Psoas muscle (tissue), 7 donors: ENCODE measurements at regions not wholly inside any gene's neighbourhood (a gene's known extent, or its start where the extent isn't known, plus 50 kb on each side); places are given as distances from the start of the nearest gene placed in this dataset.

ENCODE experiments used
- ATAC-seq, 4 donors: fragments of 200-7000 bp; cut with Tn5 transposase; one replicate each; pipeline ENCODE4 v1.9.1; 2020; ENCODE audit warnings: moderate library complexity in 3 of 4, mild to moderate bottlenecking in 2 of 4
- DNase-seq, 2 donors: peaks; one replicate each; pipeline ENCODE4 v3.0.0-alpha.2; 2020
- H3K27ac ChIP-seq: fragments of 200-600 bp; one replicate; pipeline ENCODE4 v1.8.0; 2022
- H3K27me3 ChIP-seq, 3 donors: fragments of 200-600 bp in 1 of 3; one replicate each; pipeline versions ENCODE4 v1.6.1 to v1.8.0; 2013 to 2022; ENCODE audit warnings: low read length in 2 of 3, mild to moderate bottlenecking in 2 of 3, moderate library complexity in 1 of 3; ENCODE audit not compliant: insufficient read depth in 3 of 3
- H3K36me3 ChIP-seq, 2 donors: fragments of 200-600 bp in 1 of 2; one replicate each; pipeline versions ENCODE4 v1.6.1 to v1.8.0; 2013 to 2022; ENCODE audit warnings: low read depth in 1 of 2, mild to moderate bottlenecking in 1 of 2, moderate library complexity in 1 of 2; ENCODE audit not compliant: insufficient read depth in 1 of 2
- H3K4me1 ChIP-seq: fragments of 200-600 bp; one replicate; pipeline ENCODE4 v1.8.0; 2022
- H3K4me3 ChIP-seq: fragments of 200-600 bp; one replicate; pipeline ENCODE4 v1.8.0; 2022; ENCODE audit warnings: mild to moderate bottlenecking
- H3K9me3 ChIP-seq: fragments of 200-600 bp; one replicate; pipeline ENCODE4 v1.8.0; 2022
- WGBS, 3 donors: extraction: QIAGEN DNeasy Blood & Tissue Kit; methylation state at CpG; one replicate each; pipeline versions ENCODE4 v1.1.6 to v1.1.7; 2013; 5-methylcytosine and 5-hydroxymethylcytosine counted together
- intact Hi-C, 2 donors: fragments of 100-400 bp; cut with DNase I; formaldehyde crosslinking; loops; one replicate each; pipeline versions ENCODE4 v1.11.0 to v1.14.2; 2022
- TF ChIP-seq, protein P1 (sequence below): fragments of 200-600 bp; IDR thresholded peaks from one replicate; pipeline ENCODE4 v1.8.0; 2022; ENCODE audit warnings: antibody characterized with exemption
- donor health status: healthy with polysubstance abuse.
- donor health status: DM: no; HTN: no; CAD: no; lungs with moderate emphysema.
- donor health status: Bipolar disorder and iron deficiency.
- donor health status: healthy.
- donor health status: DM: yes; HTN: yes; CAD: no.
- donor health status: DM: no; HTN: no; CAD: no.
- donor health status: DM: yes; HTN: yes; CAD: no.

DNA sequence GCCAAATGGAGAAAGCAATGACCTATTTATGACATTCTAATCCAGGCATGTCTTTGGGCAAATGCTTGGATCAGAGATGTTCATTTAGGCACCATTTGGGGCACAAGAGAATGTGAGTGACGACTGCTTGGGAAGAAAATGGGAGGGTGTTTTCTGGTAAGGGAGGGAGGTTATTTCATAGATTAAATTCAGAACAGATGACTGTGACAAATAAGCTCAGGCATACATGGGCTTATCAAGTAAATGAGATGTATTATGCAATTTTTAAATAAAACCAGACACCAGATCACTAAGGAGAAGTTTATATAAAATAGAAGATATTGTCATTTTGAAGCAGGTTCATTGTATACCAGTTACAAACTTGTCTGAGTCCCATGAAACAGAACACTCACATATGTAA lies 71.4 kb upstream of the UGT8 start:
- Histone ChIP-seq H3K4me3 (no peak overlapping the region), H3K4me1 (no peaks in the 10 kb centered on the region), H3K27me3 (no peaks in the 10 kb centered on the region), H3K27ac (no peak overlapping the region), H3K9me3 (no peaks in the 10 kb centered on the region), H3K36me3 (no peaks in the 10 kb centered on the region)
- WGBS, 3 donors: 37 to 40% (median 39%) methylated on average over 1 of the region's 1 CpG
- TF ChIP-seq, protein P1, sequence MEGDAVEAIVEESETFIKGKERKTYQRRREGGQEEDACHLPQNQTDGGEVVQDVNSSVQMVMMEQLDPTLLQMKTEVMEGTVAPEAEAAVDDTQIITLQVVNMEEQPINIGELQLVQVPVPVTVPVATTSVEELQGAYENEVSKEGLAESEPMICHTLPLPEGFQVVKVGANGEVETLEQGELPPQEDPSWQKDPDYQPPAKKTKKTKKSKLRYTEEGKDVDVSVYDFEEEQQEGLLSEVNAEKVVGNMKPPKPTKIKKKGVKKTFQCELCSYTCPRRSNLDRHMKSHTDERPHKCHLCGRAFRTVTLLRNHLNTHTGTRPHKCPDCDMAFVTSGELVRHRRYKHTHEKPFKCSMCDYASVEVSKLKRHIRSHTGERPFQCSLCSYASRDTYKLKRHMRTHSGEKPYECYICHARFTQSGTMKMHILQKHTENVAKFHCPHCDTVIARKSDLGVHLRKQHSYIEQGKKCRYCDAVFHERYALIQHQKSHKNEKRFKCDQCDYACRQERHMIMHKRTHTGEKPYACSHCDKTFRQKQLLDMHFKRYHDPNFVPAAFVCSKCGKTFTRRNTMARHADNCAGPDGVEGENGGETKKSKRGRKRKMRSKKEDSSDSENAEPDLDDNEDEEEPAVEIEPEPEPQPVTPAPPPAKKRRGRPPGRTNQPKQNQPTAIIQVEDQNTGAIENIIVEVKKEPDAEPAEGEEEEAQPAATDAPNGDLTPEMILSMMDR: no peak
- ATAC-seq (no peak), DNase-seq (no peak)
- intact Hi-C loops: no loop called here

DNA sequence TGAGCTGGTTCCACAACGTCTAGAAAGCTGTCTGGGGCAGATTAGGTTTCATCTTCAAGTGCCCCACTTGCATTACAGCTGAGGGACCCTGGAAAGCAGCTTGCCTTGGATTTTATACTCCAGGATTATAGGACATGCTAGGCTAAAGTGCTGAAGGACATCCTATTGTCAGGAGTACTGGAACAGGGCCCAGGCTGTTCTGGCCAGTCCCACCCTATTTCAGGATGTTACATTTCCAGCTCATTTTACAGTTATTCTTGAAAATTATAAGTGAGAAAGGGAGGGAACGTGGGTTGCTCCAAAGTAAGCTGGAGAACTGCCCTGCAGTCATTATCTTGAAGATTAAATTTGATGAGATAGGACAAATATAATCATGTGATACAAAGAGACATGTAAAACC lies 71.0 kb upstream of the UGT8 start:
- Histone ChIP-seq H3K36me3 (no peaks in the 10 kb centered on the region), H3K9me3 (no peaks in the 10 kb centered on the region), H3K4me1 (no peaks in the 10 kb centered on the region), H3K4me3 (no peak overlapping the region), H3K27me3 (no peaks in the 10 kb centered on the region), H3K27ac (no peak overlapping the region)
- intact Hi-C loops: no loop called here
- no peak for ATAC-seq
- TF ChIP-seq, protein P1: no peak
- no peak for DNase-seq
- WGBS, 3 donors: 8 to 23% (median 20%) methylated on average over 2 of the region's 2 CpGs

DNA sequence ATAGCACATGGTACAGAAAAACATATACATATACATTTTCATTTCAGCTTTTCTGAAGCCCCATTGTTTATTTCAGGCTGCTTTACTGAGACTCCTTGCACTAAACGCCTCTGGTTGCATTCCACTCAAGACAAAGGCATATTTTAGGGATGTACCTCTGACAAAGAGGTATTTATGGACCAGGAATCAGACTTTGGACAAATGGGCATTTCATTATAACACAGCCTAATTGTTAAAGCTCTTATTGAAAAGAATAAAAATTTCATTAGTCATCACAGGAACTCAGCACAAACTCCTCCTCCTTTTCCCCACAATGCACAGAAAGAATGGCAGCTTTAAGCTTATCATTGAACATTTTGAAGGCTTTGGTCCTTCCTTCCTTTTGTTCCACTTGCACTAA lies 62.9 kb upstream of the UGT8 start:
- ATAC-seq (no peak), DNase-seq (no peak)
- Histone ChIP-seq H3K9me3 (no peaks in the 10 kb centered on the region), H3K27me3 (no peaks in the 10 kb centered on the region), H3K4me1 (no peaks in the 10 kb centered on the region), H3K27ac (no peak overlapping the region), H3K4me3 (no peak overlapping the region), H3K36me3 (no peaks in the 10 kb centered on the region)
- TF ChIP-seq, protein P1: no peak
- whole genome bisulfite sequencing, 3 donors: 20 to 23% (median 22%) methylated on average over 1 of the region's 1 CpG
- intact Hi-C loops: no loop called here

DNA sequence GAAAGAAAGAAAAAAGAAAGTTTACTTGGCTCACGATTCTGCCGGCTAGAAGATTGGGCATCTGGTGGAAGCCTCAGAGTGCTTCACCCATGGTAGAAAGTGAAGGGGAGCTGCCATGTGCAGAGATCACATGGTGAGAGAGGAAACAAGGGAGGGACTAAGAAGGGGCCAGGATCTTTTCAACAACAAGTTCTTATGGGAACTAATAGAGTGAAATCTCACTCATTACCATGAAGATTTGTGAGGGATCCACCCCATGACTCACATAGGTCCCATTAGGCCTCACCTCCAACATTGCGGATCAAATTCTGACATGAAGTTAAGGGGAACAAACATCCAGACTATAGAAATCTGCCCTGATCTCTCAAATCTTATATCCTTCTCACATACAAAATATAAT lies 61.3 kb upstream of the UGT8 start:
- Histone ChIP-seq H3K4me1 (no peaks in the 10 kb centered on the region), H3K27me3 (no peaks in the 10 kb centered on the region), H3K4me3 (no peak overlapping the region), H3K27ac (no peak overlapping the region), H3K9me3 (no peaks in the 10 kb centered on the region), H3K36me3 (no peaks in the 10 kb centered on the region)
- 86 to 94% (median 90%) methylated on average over 3 of the region's 3 CpGs for WGBS, 3 donors
- no peak for ATAC-seq
- TF ChIP-seq, protein P1: no peak
- no peak for DNase-seq
- intact Hi-C loops: no loop called here

DNA sequence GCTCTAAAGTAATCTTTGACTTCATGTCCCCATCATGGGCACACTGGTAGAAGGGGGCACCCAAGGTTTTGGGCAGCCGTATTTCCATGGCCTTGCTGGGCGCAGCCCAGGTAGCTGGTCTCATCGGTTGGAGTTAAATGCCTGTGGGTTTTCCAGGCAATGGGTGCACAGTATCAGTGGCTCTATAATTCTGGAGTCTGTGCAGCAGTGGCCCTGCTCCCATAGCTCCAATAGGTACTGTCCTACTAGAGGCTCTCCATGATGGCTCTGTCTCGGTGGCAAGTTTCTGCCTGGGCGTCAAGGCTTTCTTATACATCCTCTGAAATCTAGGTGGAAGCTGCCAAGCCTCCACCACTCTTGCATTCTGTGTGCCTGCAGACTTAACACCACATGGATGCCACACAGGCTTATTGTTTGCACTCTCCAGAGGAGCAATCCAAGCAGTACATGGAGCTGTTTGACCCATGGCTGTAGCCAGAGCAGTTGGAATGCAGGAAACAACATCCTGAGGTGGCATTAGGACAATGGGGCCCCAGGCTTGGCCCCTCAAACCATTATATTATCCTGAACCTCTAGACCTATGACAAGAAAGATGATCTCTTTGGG lies 60.5 kb upstream of the UGT8 start:
- TF ChIP-seq, protein P1: no peak
- intact Hi-C loops: no loop called here
- no peak for DNase-seq
- Histone ChIP-seq H3K27me3 (no peaks in the 10 kb centered on the region), H3K4me3 (no peak overlapping the region), H3K36me3 (no peaks in the 10 kb centered on the region), H3K4me1 (no peaks in the 10 kb centered on the region), H3K9me3 (no peaks in the 10 kb centered on the region), H3K27ac (no peak overlapping the region)
- WGBS, 3 donors: 76 to 99% (median 77%) methylated on average over 5 of the region's 5 CpGs
- peak in 1 of 4 donors; percentile 9 for ATAC-seq
